ENCODE measurements at regions not wholly inside any gene's neighbourhood (a gene's known extent, or its start where the extent isn't known, plus 50 kb on each side); places are given as distances from the start of the nearest gene placed in this dataset.

DNA sequence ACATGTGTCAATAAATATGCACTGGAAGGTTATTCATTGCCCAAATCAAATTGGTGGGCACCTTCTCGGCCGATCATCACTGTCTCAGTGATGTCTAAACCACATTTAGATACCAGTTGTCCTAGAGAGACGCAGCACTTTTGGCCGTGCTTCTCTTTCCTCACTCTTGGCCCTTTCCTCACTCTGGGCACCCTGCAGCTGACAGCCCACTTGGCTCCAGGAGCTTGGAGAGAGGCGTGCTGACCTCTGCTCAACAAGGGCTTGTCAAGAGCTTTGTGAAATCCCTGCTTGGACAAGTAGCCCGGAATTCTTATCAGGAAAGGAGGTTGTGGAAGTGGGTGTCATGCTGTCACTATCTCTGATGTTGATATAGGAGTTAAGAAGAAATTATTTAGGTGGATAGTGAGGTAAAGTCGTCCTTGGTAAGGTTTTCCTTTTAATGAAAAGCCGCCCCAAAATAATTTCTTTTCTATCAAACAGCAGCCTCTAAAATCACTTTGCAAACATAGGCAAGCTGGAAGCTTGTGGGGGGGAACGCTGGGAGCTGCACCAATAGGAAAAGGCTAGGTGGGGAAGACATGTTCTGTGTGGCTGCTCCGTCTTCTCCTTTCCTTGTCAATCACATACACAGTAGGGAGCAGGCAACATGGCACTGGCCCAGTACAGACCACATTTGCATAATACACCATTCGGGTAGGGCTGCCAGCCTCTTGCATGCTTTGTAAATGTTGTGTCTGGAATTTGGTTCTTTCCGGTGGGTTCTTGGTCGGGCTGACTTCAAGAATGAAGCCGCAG is 126.8 kb upstream of the UBE3A start:
- TF ChIP-seq, protein P1, sequence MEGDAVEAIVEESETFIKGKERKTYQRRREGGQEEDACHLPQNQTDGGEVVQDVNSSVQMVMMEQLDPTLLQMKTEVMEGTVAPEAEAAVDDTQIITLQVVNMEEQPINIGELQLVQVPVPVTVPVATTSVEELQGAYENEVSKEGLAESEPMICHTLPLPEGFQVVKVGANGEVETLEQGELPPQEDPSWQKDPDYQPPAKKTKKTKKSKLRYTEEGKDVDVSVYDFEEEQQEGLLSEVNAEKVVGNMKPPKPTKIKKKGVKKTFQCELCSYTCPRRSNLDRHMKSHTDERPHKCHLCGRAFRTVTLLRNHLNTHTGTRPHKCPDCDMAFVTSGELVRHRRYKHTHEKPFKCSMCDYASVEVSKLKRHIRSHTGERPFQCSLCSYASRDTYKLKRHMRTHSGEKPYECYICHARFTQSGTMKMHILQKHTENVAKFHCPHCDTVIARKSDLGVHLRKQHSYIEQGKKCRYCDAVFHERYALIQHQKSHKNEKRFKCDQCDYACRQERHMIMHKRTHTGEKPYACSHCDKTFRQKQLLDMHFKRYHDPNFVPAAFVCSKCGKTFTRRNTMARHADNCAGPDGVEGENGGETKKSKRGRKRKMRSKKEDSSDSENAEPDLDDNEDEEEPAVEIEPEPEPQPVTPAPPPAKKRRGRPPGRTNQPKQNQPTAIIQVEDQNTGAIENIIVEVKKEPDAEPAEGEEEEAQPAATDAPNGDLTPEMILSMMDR (IDR thresholded peaks at IDR 0.05; ENCODE audit: low read depth, low read length): no peak
- DNase-seq (ENCODE audit: extremely low read depth, low read depth): no peak

DNA sequence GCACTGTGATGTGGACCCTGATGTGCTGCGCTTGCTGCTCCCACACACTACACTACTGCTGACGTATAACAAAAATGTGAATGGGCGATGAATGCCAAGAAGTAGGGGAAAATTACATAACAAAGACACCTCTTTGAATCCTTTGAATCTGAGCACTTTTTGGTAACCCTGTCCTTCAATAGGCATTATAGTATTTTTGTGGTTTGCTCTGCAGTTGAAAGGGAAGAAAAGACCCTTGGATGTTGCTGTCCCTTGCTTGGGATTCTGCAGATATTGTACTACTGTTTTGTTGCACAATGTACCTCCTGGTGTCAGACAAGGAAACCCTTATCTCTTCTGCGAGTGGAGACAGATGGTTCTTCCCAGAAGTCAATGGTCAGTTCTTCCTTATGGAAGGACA is 124.8 kb upstream of the UBE3A start:
- no peak for DNase-seq (ENCODE audit: extremely low read depth, low read depth)
- TF ChIP-seq, protein P1 (IDR thresholded peaks at IDR 0.05; ENCODE audit: low read depth, low read length): no peak

DNA sequence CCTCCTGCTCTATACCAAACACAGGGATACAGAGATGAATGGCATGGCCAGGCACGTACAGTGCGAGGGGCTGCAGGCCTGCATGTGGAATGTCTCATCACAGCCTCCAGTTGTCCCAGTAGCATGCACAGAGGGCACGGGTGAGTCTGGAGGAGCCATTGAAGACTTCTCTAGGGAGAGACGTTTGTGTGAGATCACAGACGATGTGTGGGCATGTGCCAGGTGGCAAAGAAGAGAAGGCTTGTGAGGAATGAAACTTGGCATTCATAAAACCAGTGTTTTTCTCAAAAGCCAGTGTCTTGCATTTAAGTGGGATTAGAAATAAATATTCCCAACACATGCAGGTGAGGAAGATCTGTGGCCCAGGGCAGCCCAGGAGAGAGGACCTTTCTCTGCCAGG is 119.1 kb upstream of the UBE3A start:
- TF ChIP-seq, protein P1 (IDR thresholded peaks at IDR 0.05; ENCODE audit: low read depth, low read length): no peak
- no peak for DNase-seq (ENCODE audit: extremely low read depth, low read depth)

DNA sequence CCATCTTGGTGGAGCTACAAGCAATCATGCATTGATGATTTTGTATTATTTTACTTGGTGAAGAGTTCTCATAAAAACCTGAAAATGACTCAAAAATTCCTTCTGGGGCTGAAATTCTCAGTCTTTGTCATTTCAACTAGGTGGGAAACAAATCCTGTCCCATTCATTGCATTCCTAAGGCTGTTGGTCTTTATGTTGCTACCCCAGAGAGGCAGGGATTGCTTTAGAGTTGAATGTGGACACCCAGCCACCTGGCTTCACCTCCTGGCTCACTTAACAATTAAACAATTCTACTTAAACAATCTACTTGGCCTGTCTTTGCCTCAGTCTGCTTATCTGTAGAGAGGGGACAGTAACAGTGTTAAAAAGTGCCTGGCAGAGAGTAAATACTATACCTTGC is 117.3 kb upstream of the UBE3A start:
- TF ChIP-seq, protein P1 (IDR thresholded peaks at IDR 0.05; ENCODE audit: low read depth, low read length): no peak

DNA sequence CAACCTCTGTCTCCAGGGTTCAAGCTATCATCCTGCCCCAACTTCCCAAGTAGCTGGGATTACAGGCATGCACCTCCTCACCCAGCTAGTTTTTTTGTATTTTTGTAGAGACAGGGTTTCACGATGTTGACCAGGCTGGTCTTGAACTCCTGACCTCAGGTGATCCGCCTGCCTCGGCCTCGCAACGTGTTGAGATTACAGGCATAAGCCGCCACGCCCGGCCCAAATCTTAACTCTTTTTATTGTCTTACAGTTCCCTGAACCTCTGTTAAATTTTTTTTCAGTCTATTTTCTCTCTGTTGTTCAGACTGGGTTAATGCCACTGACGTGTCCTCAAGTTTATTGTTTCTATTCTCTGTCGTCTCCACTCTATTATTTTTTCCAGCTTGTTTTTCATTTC is 115.8 kb upstream of the UBE3A start:
- TF ChIP-seq, protein P1 (IDR thresholded peaks at IDR 0.05; ENCODE audit: low read depth, low read length): no peak
- no peak for DNase-seq (ENCODE audit: extremely low read depth, low read depth)

More for the DNA sequence above, 117.3 kb upstream of the UBE3A start:
- no peak for DNase-seq (ENCODE audit: extremely low read depth, low read depth)

DNA sequence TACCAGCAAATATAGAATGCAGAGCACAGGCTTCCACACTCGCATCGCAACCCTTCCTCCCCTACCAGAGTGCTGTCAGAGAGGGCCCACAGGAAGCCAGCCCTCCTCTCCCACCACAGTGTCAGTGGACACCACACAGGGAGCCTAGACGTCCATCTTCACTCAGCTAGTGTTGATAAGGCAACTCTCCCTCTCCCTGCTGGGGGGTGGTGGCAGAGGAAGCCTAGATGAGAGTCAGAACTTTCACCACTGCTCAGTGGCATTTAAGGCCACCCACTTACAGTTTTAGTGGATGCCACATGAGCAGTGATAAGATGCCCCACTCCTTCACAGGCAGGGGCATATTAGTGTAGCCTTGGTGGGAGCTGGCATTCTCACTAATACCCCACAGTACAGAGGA is 109.8 kb upstream of the UBE3A start:
- TF ChIP-seq, protein P1 (IDR thresholded peaks at IDR 0.05; ENCODE audit: low read depth, low read length): no peak
- DNase-seq (ENCODE audit: extremely low read depth, low read depth): no peak

DNA sequence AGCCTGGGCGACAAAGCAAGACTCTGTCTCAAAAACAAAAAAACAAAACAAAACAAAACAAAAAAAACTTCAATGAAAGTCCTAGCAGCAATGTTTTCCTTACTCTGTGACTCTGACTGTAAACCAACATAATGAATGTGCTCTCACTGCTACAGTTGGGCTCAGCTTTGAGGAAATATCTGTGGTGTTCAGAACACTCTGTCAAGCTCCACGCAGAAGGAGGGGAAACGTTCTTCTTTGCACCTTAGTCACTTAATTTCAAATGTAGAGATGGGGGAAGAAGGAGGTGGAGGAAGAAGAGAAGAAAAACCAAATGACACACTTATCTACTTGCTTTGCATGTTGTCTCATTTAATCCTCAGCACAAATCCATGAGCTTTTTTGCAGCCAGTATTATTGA is 107.1 kb upstream of the UBE3A start:
- DNase-seq (ENCODE audit: extremely low read depth, low read depth): no peak
- TF ChIP-seq, protein P1 (IDR thresholded peaks at IDR 0.05; ENCODE audit: low read depth, low read length): no peak

Measured in AG09319 (cell line).